ENCODE measurements at regions not wholly inside any gene's neighbourhood (a gene's known extent, or its start where the extent isn't known, plus 50 kb on each side); places are given as distances from the start of the nearest gene placed in this dataset.

DNA sequence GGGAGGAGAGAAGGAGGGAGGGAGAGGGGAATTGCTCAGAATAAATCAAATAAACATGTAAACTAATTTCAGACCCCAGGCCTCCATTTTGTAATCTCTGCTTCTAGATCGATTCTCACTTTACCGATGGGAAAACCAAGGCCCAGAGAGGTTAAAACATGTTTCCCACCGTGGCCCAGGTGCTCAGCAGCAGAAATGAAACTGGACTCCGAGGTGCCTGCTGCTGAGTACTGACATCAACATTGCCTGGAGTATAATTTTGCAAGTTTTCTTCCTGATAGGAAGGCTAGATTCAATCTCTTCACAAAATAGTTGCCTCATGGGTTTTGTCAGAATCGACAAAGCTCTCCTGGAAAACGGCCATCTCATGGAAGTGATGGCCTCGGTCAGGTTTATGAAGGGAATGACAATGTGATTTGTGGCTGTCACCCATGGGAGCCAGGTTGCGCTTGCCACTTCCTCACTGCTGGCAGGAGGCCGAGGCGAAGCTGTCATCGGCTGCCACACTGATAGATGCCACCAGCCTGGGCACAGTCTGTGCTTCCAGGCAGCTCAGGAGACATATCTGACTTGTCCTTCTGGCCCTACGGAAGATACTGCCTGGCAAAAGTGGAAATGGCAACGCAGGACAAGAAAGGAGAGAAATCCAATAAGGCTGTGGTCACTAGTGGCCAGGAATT lies 133.1 kb upstream of the LRRN1 start:
- H3K4me2 ChIP-seq (replicated peaks; ENCODE audit: low read depth, low read length, poor library complexity, severe bottlenecking): peak overlapping the region; percentile 45
- Mint-ChIP-seq H3K4me3 (peak overlapping the region; percentile 35), H3K9me3 (ENCODE audit: insufficient read depth) (peaks cover 4% of the 10 kb centered on the region), H3K27me3 (no peaks in the 10 kb centered on the region), H3K27ac (no peak overlapping the region), H3K4me1 (peaks cover 14% of the 10 kb centered on the region)
- peak overlapping the region; percentile 36 for H2AFZ ChIP-seq (ENCODE audit: insufficient read depth, low read depth, low read length, poor library complexity, severe bottlenecking)
- no peaks in the 10 kb centered on the region for H4K20me1 ChIP-seq (ENCODE audit: control insufficient read depth, insufficient read depth, low read length, poor library complexity, severe bottlenecking)
- peak; percentile 34 for DNase-seq
- ChIA-PET CTCF (no interaction called here), POLR2A (no interaction called here)
- no peak for TF ChIP-seq EZH2 (IDR thresholded peaks at IDR 0.05; ENCODE audit: borderline replicate concordance, insufficient read depth, low read depth, low read length, poor library complexity, severe bottlenecking)
- TF ChIP-seq, protein P1, sequence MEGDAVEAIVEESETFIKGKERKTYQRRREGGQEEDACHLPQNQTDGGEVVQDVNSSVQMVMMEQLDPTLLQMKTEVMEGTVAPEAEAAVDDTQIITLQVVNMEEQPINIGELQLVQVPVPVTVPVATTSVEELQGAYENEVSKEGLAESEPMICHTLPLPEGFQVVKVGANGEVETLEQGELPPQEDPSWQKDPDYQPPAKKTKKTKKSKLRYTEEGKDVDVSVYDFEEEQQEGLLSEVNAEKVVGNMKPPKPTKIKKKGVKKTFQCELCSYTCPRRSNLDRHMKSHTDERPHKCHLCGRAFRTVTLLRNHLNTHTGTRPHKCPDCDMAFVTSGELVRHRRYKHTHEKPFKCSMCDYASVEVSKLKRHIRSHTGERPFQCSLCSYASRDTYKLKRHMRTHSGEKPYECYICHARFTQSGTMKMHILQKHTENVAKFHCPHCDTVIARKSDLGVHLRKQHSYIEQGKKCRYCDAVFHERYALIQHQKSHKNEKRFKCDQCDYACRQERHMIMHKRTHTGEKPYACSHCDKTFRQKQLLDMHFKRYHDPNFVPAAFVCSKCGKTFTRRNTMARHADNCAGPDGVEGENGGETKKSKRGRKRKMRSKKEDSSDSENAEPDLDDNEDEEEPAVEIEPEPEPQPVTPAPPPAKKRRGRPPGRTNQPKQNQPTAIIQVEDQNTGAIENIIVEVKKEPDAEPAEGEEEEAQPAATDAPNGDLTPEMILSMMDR (IDR thresholded peaks at IDR 0.05): no peak
- intact Hi-C loops (cut with micrococcal nuclease): no loop called here
- no peak overlapping the region for H3K27ac ChIP-seq (ENCODE audit: low read length in 2 of 2)
- no peak overlapping the region for H3K9ac ChIP-seq (ENCODE audit: low read length)
- peaks cover 1 to 11% (median 6%) of the 10 kb centered on the region in 3 donors for H3K9me3 ChIP-seq (ENCODE audit: control extremely low read depth in 1 of 3, control insufficient read depth in 2 of 3, insufficient read depth in 1 of 3, low read length in 2 of 3)
- peaks cover 4 to 13% of the 10 kb centered on the region in 2 donors for H3K4me1 ChIP-seq (ENCODE audit: control insufficient read depth in 2 of 2, insufficient read depth in 2 of 2, low read length in 2 of 2)
- ATAC-seq (ENCODE audit: low read depth): no peak
- no peaks in the 10 kb centered on the region for H3K27me3 ChIP-seq (replicated peaks in 1 of 4; ENCODE audit: control extremely low read depth in 1 of 4, control insufficient read depth in 3 of 4, insufficient read depth in 4 of 4, low read length in 3 of 4)
- H3K4me3 ChIP-seq (ENCODE audit: control extremely low read depth in 1 of 5, extremely low read depth in 1 of 5, insufficient read depth in 1 of 5, low read depth in 2 of 5, low read length in 4 of 5): peak overlapping the region in 1 of 5 experiments; percentile 4
- H3K36me3 ChIP-seq (replicated peaks in 1 of 2; ENCODE audit: control extremely low read depth in 1 of 2, control insufficient read depth in 1 of 2, extremely low read depth in 1 of 2, insufficient read depth in 2 of 2, low read length in 1 of 2): no peaks in the 10 kb centered on the region
- WGBS (ENCODE audit: insufficient coverage): 17% methylated on average over 13 of the region's 13 CpGs
- H3K79me2 ChIP-seq (ENCODE audit: control insufficient read depth, insufficient read depth, low read length): no peaks in the 10 kb centered on the region

DNA sequence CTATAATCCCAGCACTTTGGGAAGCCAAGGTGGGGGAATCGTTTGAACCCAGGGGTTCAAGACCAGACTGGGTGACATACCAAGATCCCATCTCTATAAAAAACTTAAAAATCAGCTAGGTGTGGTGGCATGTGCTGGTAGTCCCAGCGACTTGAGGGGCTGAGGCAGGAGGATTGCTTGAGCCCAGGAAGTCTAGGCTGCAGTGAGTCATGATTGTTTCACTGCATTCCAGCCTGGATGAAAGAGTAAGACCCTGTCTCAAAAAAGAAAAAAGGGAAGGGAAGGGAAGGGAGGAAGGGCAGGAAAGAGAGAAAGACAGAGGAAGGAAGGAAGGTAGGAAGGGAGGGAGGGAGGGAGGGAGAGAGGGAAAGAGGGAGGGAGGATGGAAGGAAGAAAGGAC lies 133.7 kb upstream of the LRRN1 start:
- no peak for ATAC-seq (ENCODE audit: low read depth)
- peaks cover 14% of the 10 kb centered on the region for H3K4me1 Mint-ChIP-seq
- Histone ChIP-seq H3K36me3 (replicated peaks in 1 of 2; ENCODE audit: control extremely low read depth in 1 of 2, control insufficient read depth in 1 of 2, extremely low read depth in 1 of 2, insufficient read depth in 2 of 2, low read length in 1 of 2) (no peaks in the 10 kb centered on the region), H3K9ac (ENCODE audit: low read length) (no peak overlapping the region), H4K20me1 (ENCODE audit: control insufficient read depth, insufficient read depth, low read length, poor library complexity, severe bottlenecking) (no peaks in the 10 kb centered on the region), H3K79me2 (ENCODE audit: control insufficient read depth, insufficient read depth, low read length) (no peaks in the 10 kb centered on the region), H3K4me3 (ENCODE audit: control extremely low read depth in 1 of 5, extremely low read depth in 1 of 5, insufficient read depth in 1 of 5, low read depth in 2 of 5, low read length in 4 of 5) (no peak overlapping the region), H3K27me3 (replicated peaks in 1 of 4; ENCODE audit: control extremely low read depth in 1 of 4, control insufficient read depth in 3 of 4, insufficient read depth in 4 of 4, low read length in 3 of 4) (no peaks in the 10 kb centered on the region), H3K4me1 (ENCODE audit: control insufficient read depth in 2 of 2, insufficient read depth in 2 of 2, low read length in 2 of 2) (peaks cover 4 to 13% of the 10 kb centered on the region in 2 donors), H3K4me2 (replicated peaks; ENCODE audit: low read depth, low read length, poor library complexity, severe bottlenecking) (no peak overlapping the region), H3K9me3 (ENCODE audit: control extremely low read depth in 1 of 3, control insufficient read depth in 2 of 3, insufficient read depth in 1 of 3, low read length in 2 of 3) (peaks cover 1 to 11% (median 6%) of the 10 kb centered on the region in 3 donors), H3K27ac (ENCODE audit: low read length in 2 of 2) (no peak overlapping the region), H2AFZ (ENCODE audit: insufficient read depth, low read depth, low read length, poor library complexity, severe bottlenecking) (no peak overlapping the region)
- WGBS (ENCODE audit: insufficient coverage): no CpG with 5 or more reads among the region's 2 CpGs
- CTCF ChIA-PET: no interaction called here
- intact Hi-C loops (cut with micrococcal nuclease): no loop called here
- H3K9me3 Mint-ChIP-seq (ENCODE audit: insufficient read depth): peaks cover 4% of the 10 kb centered on the region
- H3K27me3 Mint-ChIP-seq: no peaks in the 10 kb centered on the region
- no peak overlapping the region for H3K4me3 Mint-ChIP-seq
- no peak for DNase-seq
- POLR2A ChIA-PET: no interaction called here
- TF ChIP-seq, protein P1 (IDR thresholded peaks at IDR 0.05): no peak
- no peak for TF ChIP-seq EZH2 (IDR thresholded peaks at IDR 0.05; ENCODE audit: borderline replicate concordance, insufficient read depth, low read depth, low read length, poor library complexity, severe bottlenecking)
- H3K27ac Mint-ChIP-seq: no peak overlapping the region

Data from B cell (primary cell).